GM12878 (cell line): ENCODE measurements at regions not wholly inside any gene's neighbourhood (a gene's known extent, or its start where the extent isn't known, plus 50 kb on each side); places are given as distances from the start of the nearest gene placed in this dataset.

Experiments
- ATAC-seq: fragments of 200-7000 bp; cut with Tn5 transposase; 3 replicates; pipeline ENCODE4 v1.9.1; 2020; ENCODE audit warnings: mild to moderate bottlenecking, moderate library complexity
- BruUV-seq: library from RNA; stranded (reverse); fragments of 400-500 nt; replicated peaks from 2 replicates; lab custom pipeline; 2021; lab: Mats Ljungman, UMichigan
- CTCF ChIA-PET: fragments of 300-600 bp; sonication (Branson Sonifier 250); formaldehyde crosslinking; extraction: SDS; loops from one replicate; lab custom pipeline; 2021; ENCODE audit warnings: inconsistent platforms; lab: Yijun Ruan, JAX
- POLR2A ChIA-PET: fragments of 350-600 bp; formaldehyde crosslinking; extraction: SDS; loops from one replicate; lab custom pipeline; 2021; ENCODE audit warnings: inconsistent platforms; lab: Charles Lee
- RAD21 ChIA-PET: fragments of 300-600 bp; sonication (Branson Sonifier 250); formaldehyde crosslinking; loops from one replicate; lab custom pipeline; 2023; ENCODE audit warnings: antibody characterized with exemption; ENCODE audit not compliant: unreplicated experiment; lab: Charles Lee
- SMC1A ChIA-PET: fragments of 300-600 bp; sonication (Branson Sonifier 250); formaldehyde crosslinking; loops from one replicate; lab custom pipeline; 2023; ENCODE audit not compliant: unreplicated experiment, uncharacterized antibody; lab: Charles Lee
- DNase-seq: peaks from one replicate; pipeline ENCODE4 v3.0.0-alpha.2; 2011; ENCODE audit warnings: low read depth, low spot score
- FAIRE-seq: peaks from 3 replicates; lab custom pipeline; 2011; peaks lifted over from hg19 to GRCh38; lab: Jason Lieb, UNC
- H2AFZ ChIP-seq: 2 replicates; pipeline ENCODE4 v1.6.0; 2011; ENCODE audit warnings: low read depth, low read length, control low read depth; ENCODE audit not compliant: control insufficient read depth
- H3K27ac ChIP-seq: 2 replicates; pipeline ENCODE4 v1.5.1; 2011; ENCODE audit warnings: control low read depth; ENCODE audit not compliant: control insufficient read depth, insufficient read depth
- H3K27me3 ChIP-seq, 2 experiments: replicated peaks in 1 of 2; 2 replicates each; pipeline versions ENCODE4 v1.6.0 to v1.6.1; 2011; ENCODE audit warnings: low read length in 1 of 2; ENCODE audit not compliant: control insufficient read depth in 2 of 2, insufficient read depth in 2 of 2
- H3K36me3 ChIP-seq, 2 experiments: 2 replicates each; pipeline ENCODE4 v1.5.1; 2011; ENCODE audit warnings: low read length in 1 of 2; ENCODE audit not compliant: control insufficient read depth in 2 of 2, insufficient read depth in 2 of 2
- H3K4me1 ChIP-seq: 2 replicates; pipeline ENCODE4 v1.6.1; 2011; ENCODE audit warnings: mild to moderate bottlenecking, low read length, moderate library complexity, mixed read lengths; ENCODE audit not compliant: control insufficient read depth, insufficient read depth
- H3K4me2 ChIP-seq: 2 replicates; pipeline ENCODE4 v1.6.0; 2011; ENCODE audit warnings: control low read depth; ENCODE audit not compliant: control insufficient read depth, insufficient read depth
- H3K4me3 ChIP-seq: fragments of 200-600 bp; sonication (generic); 2 replicates; pipeline ENCODE4 v1.5.1; 2016
- H3K79me2 ChIP-seq: 2 replicates; pipeline ENCODE4 v1.6.0; 2011; ENCODE audit warnings: low read length; ENCODE audit not compliant: control insufficient read depth, insufficient read depth
- H3K9ac ChIP-seq: 2 replicates; pipeline ENCODE4 v1.8.0; 2011; ENCODE audit warnings: low read length, control low read depth, mixed read lengths; ENCODE audit not compliant: control insufficient read depth, insufficient read depth
- H3K9me3 ChIP-seq: replicated peaks from 3 replicates; pipeline ENCODE4 v1.5.1; 2011; ENCODE audit warnings: mild to moderate bottlenecking, low read length; ENCODE audit not compliant: control insufficient read depth, insufficient read depth
- H4K20me1 ChIP-seq: 2 replicates; pipeline ENCODE4 v1.6.0; 2011; ENCODE audit not compliant: control insufficient read depth, insufficient read depth
- BACH1 ChIP-seq: fragments of 450-650 bp; IDR thresholded peaks from 2 replicates; pipeline ENCODE4 v1.6.1; 2017; ENCODE audit warnings: mild to moderate bottlenecking, borderline replicate concordance
- CREB1 ChIP-seq: IDR thresholded peaks from 2 replicates; pipeline ENCODE4 v1.6.1; 2012; ENCODE audit warnings: low read depth, mild to moderate bottlenecking, inconsistent platforms
- EGR1 ChIP-seq, 2 experiments: IDR thresholded peaks; 1 replicate in 1 of 2; 2 replicates in 1 of 2; pipeline ENCODE4 v1.6.1; 2011 to 2012; ENCODE audit warnings: low read depth in 2 of 2, low read length in 2 of 2, borderline replicate concordance in 1 of 2, mild to moderate bottlenecking in 1 of 2, moderate library complexity in 1 of 2
- ETV6 ChIP-seq, 2 experiments: fragments of 450-650 bp in 1 of 2; IDR thresholded peaks in 1 of 2; conservative IDR thresholded peaks in 1 of 2; 2 replicates each; pipeline ENCODE4 v1.6.1; 2014; ENCODE audit warnings: antibody characterized with exemption in 1 of 2, borderline replicate concordance in 1 of 2, low read depth in 1 of 2, mild to moderate bottlenecking in 1 of 2, moderate library complexity in 1 of 2
- FOS ChIP-seq: IDR thresholded peaks from 3 replicates; pipeline ENCODE4 v1.6.1; 2011; ENCODE audit warnings: borderline replicate concordance; ENCODE audit not compliant: insufficient read length; ENCODE audit errors: extremely low read depth
- IRF3 ChIP-seq: fragments of 450-650 bp; IDR thresholded peaks from 2 replicates; pipeline ENCODE4 v1.6.1; 2014; ENCODE audit warnings: mild to moderate bottlenecking
- MYB ChIP-seq: fragments of 150-350 bp; IDR thresholded peaks from 2 replicates; pipeline ENCODE4 v1.6.1; 2014; ENCODE audit warnings: mild to moderate bottlenecking, low read depth, low read length, borderline replicate concordance
- SMARCA5 ChIP-seq: fragments of 450-650 bp; IDR thresholded peaks from 2 replicates; pipeline ENCODE4 v1.6.1; 2017; ENCODE audit warnings: mild to moderate bottlenecking
- SP1 ChIP-seq: IDR thresholded peaks from one replicate; pipeline ENCODE4 v1.6.1; 2011; ENCODE audit warnings: low read depth, low read length
- SREBF2 ChIP-seq: IDR thresholded peaks from 2 replicates; pipeline ENCODE4 v1.6.1; 2012; ENCODE audit warnings: mild to moderate bottlenecking, low read length
- STAT1 ChIP-seq: fragments of 450-650 bp; conservative IDR thresholded peaks from 2 replicates; pipeline ENCODE4 v1.6.1; 2014; ENCODE audit warnings: antibody characterized with exemption, mild to moderate bottlenecking
- ZNF217 ChIP-seq: fragments of 450-650 bp; IDR thresholded peaks from 2 replicates; pipeline ENCODE4 v1.6.1; 2017; ENCODE audit warnings: antibody characterized with exemption, mild to moderate bottlenecking
- ZNF384 ChIP-seq: IDR thresholded peaks from 2 replicates; pipeline ENCODE4 v1.6.1; 2012; ENCODE audit warnings: low read depth, mild to moderate bottlenecking, low read length, improper control_type of control experiment, borderline replicate concordance
- WGBS: methylation state at CpG from one replicate; pipeline ENCODE4 v1.1.6; 2016; ENCODE audit warnings: low lambda C conversion rate; ENCODE audit not compliant: insufficient replicate concordance, insufficient coverage; ENCODE audit errors: missing lambda C conversion rate; 5-methylcytosine and 5-hydroxymethylcytosine counted together
- in situ Hi-C: fragments of 300-500 bp; cut with MboI; formaldehyde crosslinking; loops from 9 replicates; pipeline ENCODE4 v1.14.3; 2018; ENCODE audit warnings: mixed read lengths
- intact Hi-C: fragments of 100-400 bp; cut with micrococcal nuclease; formaldehyde crosslinking; loops from one replicate; pipeline ENCODE4 v1.14.2; 2022; ENCODE audit not compliant: unreplicated experiment

- TF ChIP-seq SP1 (no peak), ZNF217 (no peak), SREBF2 (no peak)
- TF ChIP-seq, all 136 proteins: peak for 0
Observed at GRCh38 chr1:59243550-59243949, 53.3 kb upstream of the FGGY start (continued).

DNA sequence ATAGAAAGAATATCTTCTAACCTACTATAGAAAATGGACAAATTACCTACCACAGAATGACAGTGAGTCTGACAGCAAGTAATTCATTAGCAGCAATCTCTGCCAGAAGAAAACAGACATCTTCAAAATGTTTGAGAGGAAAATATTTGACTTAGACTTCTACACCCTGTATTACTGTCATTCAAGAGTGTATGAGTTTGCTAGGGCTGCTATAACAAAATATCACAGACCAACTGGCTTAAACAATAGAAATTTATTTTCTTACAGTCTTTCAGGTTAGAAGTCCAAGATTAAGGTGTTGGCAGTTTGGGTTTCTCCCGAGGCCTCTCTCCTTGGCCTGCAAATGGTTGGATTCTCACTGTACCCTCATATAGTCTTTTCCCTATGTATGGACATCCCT, 52.9 kb upstream of the FGGY start:
- Histone ChIP-seq H3K27ac (no peak overlapping the region), H3K4me3 (no peak overlapping the region), H3K27me3 (no peaks in the 10 kb centered on the region), H2AFZ (no peak overlapping the region), H3K36me3 (no peaks in the 10 kb centered on the region), H3K79me2 (no peaks in the 10 kb centered on the region), H3K9ac (no peak overlapping the region), H3K4me1 (no peaks in the 10 kb centered on the region), H4K20me1 (no peaks in the 10 kb centered on the region), H3K4me2 (no peak overlapping the region), H3K9me3 (no peaks in the 10 kb centered on the region)
- no peak for TF ChIP-seq CREB1
- TF ChIP-seq SP1 = no peak
- TF ChIP-seq STAT1 = no peak
- TF ChIP-seq MYB = no peak
- no peak for TF ChIP-seq IRF3
- TF ChIP-seq SMARCA5 = no peak
- TF ChIP-seq FOS = no peak
- TF ChIP-seq ZNF384 = no peak
- TF ChIP-seq BACH1 = no peak
- TF ChIP-seq ETV6 (conservative IDR thresholded peaks at IDR 0.05 in 1 of 2, IDR thresholded peaks at IDR 0.05 in 1 of 2; ENCODE audit: borderline replicate concordance in 1 of 2, low read depth in 1 of 2) = no peak
- no peak for TF ChIP-seq EGR1 (IDR thresholded peaks at IDR 0.05; ENCODE audit: borderline replicate concordance in 1 of 2, low read depth in 2 of 2, low read length in 2 of 2)
- intact Hi-C loops = no loop called here
- ATAC-seq (no peak), FAIRE-seq (no peak), DNase-seq (no peak)
- ChIA-PET SMC1A (no interaction called here), RAD21 (no interaction called here), POLR2A (no interaction called here), CTCF (no interaction called here)
- WGBS = 47% methylated on average over 1 of the region's 1 CpG
- in situ Hi-C loops = no loop called here
- BruUV-seq = no TSS peak
